ENCODE measurements at regions not wholly inside any gene's neighbourhood (a gene's known extent, or its start where the extent isn't known, plus 50 kb on each side); places are given as distances from the start of the nearest gene placed in this dataset.

GRCh38 chr4:59971952-59972351, 1228.2 kb upstream of the ADGRL3 start:
- intact Hi-C loops (cut with micrococcal nuclease; ENCODE audit: unreplicated experiment) (no loop called here), in situ Hi-C loops (cut with MboI) (no loop called here)
- no peak for ATAC-seq
- Histone ChIP-seq H3K36me3 (ENCODE audit: control insufficient read depth in 2 of 2, insufficient read depth in 2 of 2, low read length in 1 of 2) (no peaks in the 10 kb centered on the region), H3K9ac (ENCODE audit: control insufficient read depth, insufficient read depth, low read length) (no peak overlapping the region), H3K9me3 (replicated peaks; ENCODE audit: control insufficient read depth, insufficient read depth, low read length) (no peaks in the 10 kb centered on the region), H3K4me3 (no peak overlapping the region), H2AFZ (ENCODE audit: control insufficient read depth, low read depth, low read length) (no peak overlapping the region), H3K27ac (ENCODE audit: control insufficient read depth, insufficient read depth) (no peak overlapping the region), H3K4me2 (ENCODE audit: control insufficient read depth, insufficient read depth) (no peak overlapping the region), H3K79me2 (ENCODE audit: control insufficient read depth, insufficient read depth, low read length) (no peaks in the 10 kb centered on the region), H3K27me3 (replicated peaks in 1 of 2; ENCODE audit: control insufficient read depth in 2 of 2, insufficient read depth in 2 of 2, low read length in 1 of 2) (no peaks in the 10 kb centered on the region), H4K20me1 (ENCODE audit: control insufficient read depth, insufficient read depth) (no peaks in the 10 kb centered on the region), H3K4me1 (ENCODE audit: control insufficient read depth, insufficient read depth, low read length) (no peaks in the 10 kb centered on the region)
- DNase-seq (ENCODE audit: low read depth, low spot score), result no peak
- SMC1A ChIA-PET (ENCODE audit: uncharacterized antibody, unreplicated experiment), result no interaction called here
- BruUV-seq (replicated peaks), result no TSS peak
- POLR2A ChIA-PET, result no interaction called here
- TF ChIP-seq CEBPZ (IDR thresholded peaks at IDR 0.05; ENCODE audit: low read depth, low read length) (no peak), RFX5 (IDR thresholded peaks at IDR 0.05; ENCODE audit: low read depth, low read length) (no peak), NR2C1 (IDR thresholded peaks at IDR 0.05) (no peak)
- RAD21 ChIA-PET (ENCODE audit: unreplicated experiment), result no interaction called here
- no peak for FAIRE-seq
- 37% methylated on average over 3 of the region's 3 CpGs for WGBS (ENCODE audit: insufficient coverage, insufficient replicate concordance, low lambda C conversion rate, missing lambda C conversion rate)
- CTCF ChIA-PET, result interaction anchor here (0.6 kb wide), 1 partner anchor 11 kb away, joined by 3 read pairs; no protein-coding TSS in a partner anchor

DNA sequence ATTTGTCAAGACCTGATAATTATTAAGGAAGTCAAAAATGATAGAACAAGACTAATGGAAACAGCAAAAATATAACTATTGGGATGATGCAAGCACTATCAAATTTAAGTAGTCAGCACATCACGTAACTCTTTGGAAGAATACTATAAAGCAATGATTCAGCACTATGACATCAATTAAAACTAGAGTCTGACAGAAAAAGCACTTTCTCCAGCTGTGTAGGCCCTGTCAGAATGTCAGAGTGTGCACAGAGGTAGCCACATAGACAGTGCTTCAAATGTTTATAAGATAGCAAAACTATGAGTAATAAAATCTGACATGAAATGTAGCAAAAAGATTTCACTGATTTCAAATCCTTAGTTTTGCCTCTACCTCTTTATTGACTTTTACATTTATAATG, 1226.6 kb upstream of the ADGRL3 start:
- ATAC-seq, result no peak
- ChIA-PET SMC1A (ENCODE audit: uncharacterized antibody, unreplicated experiment) (no interaction called here), POLR2A (no interaction called here), RAD21 (ENCODE audit: unreplicated experiment) (no interaction called here), CTCF (no interaction called here)
- Histone ChIP-seq H3K79me2 (ENCODE audit: control insufficient read depth, insufficient read depth, low read length) (no peaks in the 10 kb centered on the region), H3K4me1 (ENCODE audit: control insufficient read depth, insufficient read depth, low read length) (no peaks in the 10 kb centered on the region), H3K36me3 (ENCODE audit: control insufficient read depth in 2 of 2, insufficient read depth in 2 of 2, low read length in 1 of 2) (no peaks in the 10 kb centered on the region), H3K27me3 (replicated peaks in 1 of 2; ENCODE audit: control insufficient read depth in 2 of 2, insufficient read depth in 2 of 2, low read length in 1 of 2) (no peaks in the 10 kb centered on the region), H3K9me3 (replicated peaks; ENCODE audit: control insufficient read depth, insufficient read depth, low read length) (no peaks in the 10 kb centered on the region), H3K9ac (ENCODE audit: control insufficient read depth, insufficient read depth, low read length) (no peak overlapping the region), H3K4me3 (no peak overlapping the region), H3K27ac (ENCODE audit: control insufficient read depth, insufficient read depth) (no peak overlapping the region), H4K20me1 (ENCODE audit: control insufficient read depth, insufficient read depth) (no peaks in the 10 kb centered on the region), H3K4me2 (ENCODE audit: control insufficient read depth, insufficient read depth) (no peak overlapping the region), H2AFZ (ENCODE audit: control insufficient read depth, low read depth, low read length) (no peak overlapping the region)
- WGBS (ENCODE audit: insufficient coverage, insufficient replicate concordance, low lambda C conversion rate, missing lambda C conversion rate), result 0% methylated on average over 1 of the region's 1 CpG
- TF ChIP-seq POLR2AphosphoS5 (IDR thresholded peaks at IDR 0.05; ENCODE audit: low read length) (no peak), EZH2 (IDR thresholded peaks at IDR 0.05; ENCODE audit: borderline replicate concordance, control insufficient read depth, low read depth, low read length) (no peak), BMI1 (IDR thresholded peaks at IDR 0.05; ENCODE audit: borderline replicate concordance) (no peak), JUNB (IDR thresholded peaks at IDR 0.05) (no peak)
- TF ChIP-seq, protein P1, sequence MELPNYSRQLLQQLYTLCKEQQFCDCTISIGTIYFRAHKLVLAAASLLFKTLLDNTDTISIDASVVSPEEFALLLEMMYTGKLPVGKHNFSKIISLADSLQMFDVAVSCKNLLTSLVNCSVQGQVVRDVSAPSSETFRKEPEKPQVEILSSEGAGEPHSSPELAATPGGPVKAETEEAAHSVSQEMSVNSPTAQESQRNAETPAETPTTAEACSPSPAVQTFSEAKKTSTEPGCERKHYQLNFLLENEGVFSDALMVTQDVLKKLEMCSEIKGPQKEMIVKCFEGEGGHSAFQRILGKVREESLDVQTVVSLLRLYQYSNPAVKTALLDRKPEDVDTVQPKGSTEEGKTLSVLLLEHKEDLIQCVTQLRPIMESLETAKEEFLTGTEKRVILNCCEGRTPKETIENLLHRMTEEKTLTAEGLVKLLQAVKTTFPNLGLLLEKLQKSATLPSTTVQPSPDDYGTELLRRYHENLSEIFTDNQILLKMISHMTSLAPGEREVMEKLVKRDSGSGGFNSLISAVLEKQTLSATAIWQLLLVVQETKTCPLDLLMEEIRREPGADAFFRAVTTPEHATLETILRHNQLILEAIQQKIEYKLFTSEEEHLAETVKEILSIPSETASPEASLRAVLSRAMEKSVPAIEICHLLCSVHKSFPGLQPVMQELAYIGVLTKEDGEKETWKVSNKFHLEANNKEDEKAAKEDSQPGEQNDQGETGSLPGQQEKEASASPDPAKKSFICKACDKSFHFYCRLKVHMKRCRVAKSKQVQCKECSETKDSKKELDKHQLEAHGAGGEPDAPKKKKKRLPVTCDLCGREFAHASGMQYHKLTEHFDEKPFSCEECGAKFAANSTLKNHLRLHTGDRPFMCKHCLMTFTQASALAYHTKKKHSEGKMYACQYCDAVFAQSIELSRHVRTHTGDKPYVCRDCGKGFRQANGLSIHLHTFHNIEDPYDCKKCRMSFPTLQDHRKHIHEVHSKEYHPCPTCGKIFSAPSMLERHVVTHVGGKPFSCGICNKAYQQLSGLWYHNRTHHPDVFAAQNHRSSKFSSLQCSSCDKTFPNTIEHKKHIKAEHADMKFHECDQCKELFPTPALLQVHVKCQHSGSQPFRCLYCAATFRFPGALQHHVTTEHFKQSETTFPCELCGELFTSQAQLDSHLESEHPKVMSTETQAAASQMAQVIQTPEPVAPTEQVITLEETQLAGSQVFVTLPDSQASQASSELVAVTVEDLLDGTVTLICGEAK (IDR thresholded peaks at IDR 0.05; ENCODE audit: borderline replicate concordance), result no peak
- FAIRE-seq, result no peak
- intact Hi-C loops (cut with micrococcal nuclease; ENCODE audit: unreplicated experiment) (no loop called here), in situ Hi-C loops (cut with MboI) (no loop called here)
- BruUV-seq (replicated peaks), result no TSS peak
- DNase-seq (ENCODE audit: low read depth, low spot score), result no peak

Data from GM12878 (cell line).